NCI-H2107 treated with DMSO at 0.1 percent for 48 hours (cell line): ENCODE measurements at regions not wholly inside any gene's neighbourhood (a gene's known extent, or its start where the extent isn't known, plus 50 kb on each side); places are given as distances from the start of the nearest gene placed in this dataset.

Experiments
- DNase-seq: peaks from one replicate; lab custom pipeline; 2025; ENCODE audit not compliant: unreplicated experiment; lab: John Stamatoyannopoulos, UW

DNA sequence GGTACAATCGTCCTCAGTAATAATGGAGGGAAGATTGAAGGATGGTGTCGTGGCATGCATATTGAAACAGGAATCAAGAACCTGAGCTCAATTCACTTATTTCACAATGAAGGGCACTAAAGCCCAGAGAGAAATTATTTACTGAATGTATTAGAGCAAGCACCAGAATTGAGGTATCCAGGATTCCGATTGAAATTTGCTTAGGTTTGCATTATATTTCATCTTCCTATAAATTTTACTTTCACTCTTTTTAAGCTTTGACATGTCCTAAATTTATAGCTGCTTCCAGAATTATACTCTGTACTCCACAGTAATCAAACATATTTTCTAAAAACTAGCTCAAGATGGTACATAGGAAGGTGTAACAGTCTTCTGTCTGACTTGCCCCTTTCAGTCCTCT, 454.9 kb upstream of the HTR2A start:
- DNase-seq: no peak

DNA sequence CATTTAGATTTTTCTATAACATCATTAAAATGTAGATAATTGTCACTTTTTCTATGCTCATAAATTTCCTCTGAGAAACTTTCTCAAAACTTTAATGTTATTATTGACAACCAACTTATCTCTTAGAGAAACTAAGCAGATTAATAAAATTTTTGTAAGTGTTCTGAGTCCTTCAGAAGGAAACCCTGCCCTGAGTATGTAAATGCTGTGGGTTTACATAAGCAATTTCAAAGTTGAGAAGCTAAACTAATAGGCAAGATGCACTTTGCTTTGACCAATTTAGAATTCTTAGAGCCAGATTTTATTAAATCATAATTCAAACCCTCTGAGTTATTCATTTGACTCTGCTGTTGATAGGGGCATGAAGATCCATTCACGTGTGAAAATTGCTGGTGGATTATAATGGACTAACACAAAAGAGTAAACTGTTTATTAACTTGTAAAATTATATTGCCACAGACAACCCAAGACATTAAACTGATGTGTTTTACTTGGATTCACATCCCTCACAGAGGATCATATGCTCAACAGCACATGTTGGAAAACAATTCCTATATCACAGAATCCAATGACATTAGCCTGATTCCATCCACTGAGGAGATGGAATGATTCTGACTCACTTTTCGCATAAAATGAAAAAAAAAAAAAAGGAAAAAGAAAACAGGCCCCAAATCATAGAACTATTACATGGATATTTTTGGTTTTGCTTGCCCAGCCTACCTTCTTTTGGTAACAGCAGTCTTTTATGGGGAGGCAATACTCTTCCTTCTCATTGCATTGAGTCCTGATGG, 453.7 kb upstream of the HTR2A start:
- DNase-seq: no peak

DNA sequence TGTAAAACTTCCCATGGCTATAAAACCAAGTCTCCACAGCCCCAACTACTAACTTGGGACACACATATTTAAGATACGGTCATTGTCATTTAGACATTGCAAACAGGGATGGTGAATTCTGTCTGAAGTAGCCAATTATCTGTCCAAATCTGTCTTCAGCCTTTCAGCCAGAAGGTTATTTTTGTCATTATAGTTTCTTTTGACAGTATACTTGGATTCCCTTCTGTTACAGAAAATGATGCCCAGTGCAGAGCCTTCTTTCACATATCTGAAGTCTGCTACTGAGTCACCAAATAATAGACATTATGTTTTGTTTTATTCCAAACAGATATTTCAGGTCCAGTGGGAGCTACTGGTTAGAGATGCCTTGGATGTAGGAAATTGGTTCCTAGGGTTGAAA, 452.4 kb upstream of the HTR2A start:
- no peak for DNase-seq

DNA sequence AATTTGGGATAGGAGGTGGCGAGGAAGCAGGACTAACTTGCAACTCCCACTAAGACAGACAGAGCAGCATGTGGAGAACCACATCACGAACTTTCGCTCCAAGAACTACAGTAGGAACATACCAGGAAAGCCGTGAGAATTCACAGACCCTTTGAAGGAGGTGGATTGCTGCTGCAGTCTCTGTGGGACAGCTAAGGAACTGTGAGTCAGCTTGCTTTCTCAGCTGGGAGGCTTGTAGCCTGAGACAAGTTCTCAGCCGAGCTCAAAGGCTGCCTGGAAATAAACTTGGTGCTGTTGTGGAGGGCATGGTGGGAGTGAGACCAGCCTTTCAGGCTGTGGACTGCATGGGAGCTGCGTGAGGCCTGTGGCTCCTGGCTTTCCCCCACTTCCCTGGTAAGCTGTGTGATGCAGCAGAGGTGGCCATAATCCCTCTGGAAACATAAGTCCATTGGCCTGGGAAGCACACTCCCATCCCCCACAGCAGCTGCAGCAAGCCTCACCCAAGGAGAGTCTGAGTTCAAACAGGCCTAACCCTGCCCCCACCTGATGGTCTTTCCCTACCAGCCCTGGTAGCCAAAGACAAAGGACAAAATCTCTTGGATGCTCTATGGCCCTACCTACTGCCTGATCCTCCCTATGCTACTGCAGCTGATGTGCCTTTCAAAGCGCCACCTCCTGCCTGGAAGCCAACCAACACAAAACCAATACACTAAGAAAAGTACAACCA, 441.1 kb upstream of the HTR2A start:
- no peak for DNase-seq

DNA sequence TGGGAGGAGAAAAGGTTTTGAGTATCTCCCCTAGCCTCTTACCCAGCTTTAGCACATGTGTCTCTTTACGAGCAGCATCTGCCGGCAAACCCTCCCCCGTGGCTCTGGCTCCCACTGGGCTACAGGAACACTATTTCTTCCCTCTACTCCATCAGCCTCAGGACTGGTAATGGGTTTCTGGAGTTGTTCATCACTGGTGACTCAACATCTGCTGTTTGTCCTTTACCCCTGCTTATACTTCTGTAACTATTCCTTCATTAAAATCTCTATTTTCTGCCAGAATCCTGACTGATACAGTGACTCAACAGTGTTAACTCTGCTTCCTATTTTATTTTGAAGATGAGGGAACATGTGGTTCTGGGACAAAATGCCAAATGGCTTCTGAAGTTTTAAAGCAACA, 437.3 kb upstream of the HTR2A start:
- no peak for DNase-seq

DNA sequence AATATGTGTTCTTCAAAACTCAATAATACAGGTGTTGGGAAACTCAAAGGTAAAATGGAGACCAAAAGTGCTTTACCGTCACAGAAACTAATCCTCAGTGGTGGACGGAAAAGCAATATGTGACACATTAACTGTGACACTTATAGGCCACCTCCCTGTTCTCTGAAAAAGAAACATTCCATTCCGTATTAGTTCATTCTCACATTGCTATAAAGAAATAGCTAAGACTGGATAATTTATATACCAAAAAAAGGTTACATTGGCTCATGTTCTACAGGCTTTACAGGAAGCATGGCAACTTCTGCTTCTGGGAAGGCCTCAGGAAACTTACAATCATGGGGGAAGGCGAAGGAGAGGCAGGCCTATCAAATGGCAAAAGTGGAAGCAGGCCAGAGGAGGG, 435.3 kb upstream of the HTR2A start:
- DNase-seq: no peak

DNA sequence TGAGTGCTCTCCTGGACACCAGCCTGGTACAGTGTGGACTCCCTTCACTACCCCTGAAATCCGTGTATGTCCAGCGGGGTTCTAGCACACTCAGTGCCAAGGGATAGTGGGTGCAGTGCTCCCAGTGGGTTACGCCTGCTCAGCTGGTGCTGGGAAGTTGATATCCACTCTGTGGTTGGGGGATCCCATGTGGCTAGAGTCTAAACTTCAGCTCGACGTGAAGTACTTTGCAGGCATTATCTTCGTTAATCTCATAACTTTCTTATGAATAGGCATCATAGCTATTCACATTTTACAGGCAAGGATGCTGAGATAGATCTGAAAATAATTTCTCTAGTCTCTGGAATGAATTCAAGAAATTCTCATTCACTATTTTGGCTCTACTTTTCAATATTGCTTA, 433.2 kb upstream of the HTR2A start:
- DNase-seq: no peak

DNA sequence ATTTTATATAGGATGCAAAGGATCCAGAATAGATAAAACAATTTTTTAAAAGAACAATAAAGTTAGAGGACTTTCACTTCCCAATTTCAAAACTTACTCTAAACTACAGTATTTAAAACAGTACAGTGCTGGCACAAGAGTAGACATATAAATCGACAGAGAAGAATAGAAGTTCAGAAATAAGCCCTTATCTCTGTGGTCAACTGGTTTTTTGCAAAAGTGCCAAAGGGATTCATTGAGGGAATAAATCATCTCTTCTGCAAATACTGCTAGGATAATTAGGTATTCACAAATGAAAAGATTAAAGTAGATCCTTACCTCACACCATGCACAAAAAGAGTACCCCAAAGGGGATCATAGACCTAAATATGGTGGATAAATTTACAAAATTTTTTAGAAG, 431.0 kb upstream of the HTR2A start:
- DNase-seq: no peak

DNA sequence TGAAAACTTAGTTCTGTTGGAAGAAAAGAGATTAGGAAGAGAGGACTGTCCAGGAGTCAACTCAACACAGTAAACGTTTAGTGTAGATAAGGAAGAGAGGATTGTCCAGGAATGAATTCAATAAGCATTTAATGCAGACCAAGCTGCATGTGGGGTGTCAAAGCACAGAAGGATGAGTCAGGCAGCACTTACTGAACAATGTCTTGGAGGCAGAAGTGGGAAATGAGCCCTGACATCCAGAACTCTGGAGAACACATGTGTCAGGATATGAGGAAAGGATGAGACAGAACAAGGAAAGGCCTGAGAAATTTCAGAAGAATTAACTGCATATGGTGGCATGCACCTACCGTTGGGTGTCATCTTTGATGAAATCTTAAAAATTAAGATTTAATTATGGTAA, 429.2 kb upstream of the HTR2A start:
- no peak for DNase-seq

DNA sequence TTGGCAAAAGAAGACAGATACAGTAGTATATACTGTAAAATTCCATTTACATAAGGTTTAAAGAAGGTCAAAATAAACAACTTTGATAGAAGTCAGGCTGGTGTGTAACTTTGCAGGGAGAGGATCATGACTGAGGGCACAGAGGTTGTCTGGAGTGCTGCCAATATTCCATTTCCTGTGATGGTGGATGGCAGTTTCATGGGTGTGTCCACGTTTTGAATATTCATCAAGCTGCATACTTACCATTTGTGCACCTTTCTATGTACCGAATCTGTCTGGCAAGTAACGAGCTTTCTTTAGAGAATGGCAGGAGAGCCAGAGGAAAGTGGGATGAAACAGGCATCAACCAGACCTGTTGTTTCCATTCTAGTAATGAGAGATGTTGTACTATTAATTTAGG, 420.5 kb upstream of the HTR2A start:
- DNase-seq: no peak

DNA sequence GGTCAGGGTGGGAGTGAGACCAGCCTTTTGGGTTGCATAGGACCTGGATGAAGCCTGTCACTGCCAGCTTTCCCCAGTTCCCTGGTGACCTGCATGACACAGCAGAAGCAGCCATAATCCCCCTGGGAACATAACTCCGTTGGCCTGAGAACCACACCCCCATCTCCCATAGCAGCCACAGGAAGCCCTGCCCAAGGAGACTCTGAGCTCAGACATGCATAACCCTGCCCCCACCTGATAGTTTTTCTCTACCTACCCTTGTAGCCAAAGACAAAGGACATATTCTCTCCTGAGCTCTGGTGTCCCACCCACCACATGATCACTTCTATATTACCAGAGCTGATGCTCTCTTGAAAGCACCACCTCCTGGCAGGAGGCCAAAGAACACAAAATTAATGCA, 413.5 kb upstream of the HTR2A start:
- no peak for DNase-seq

DNA sequence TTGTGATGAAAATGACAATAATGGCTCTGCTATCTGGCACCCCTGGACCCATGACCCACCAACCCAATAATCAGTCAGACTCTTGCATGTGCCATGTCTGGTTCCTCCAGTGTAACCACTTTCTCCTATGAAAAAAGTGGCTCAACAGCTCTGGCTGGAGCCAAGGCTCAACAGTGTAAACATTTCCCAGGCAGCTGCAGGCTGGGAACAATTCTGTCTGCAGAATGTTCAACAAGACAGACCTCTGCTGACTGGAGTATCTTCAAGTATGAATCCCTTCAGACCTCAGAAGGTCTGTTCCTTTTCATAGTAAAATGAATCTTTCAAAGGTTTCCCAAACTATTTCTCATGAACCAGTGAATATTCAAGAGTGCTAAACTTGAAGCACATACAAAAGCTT, 410.1 kb upstream of the HTR2A start:
- DNase-seq: no peak

DNA sequence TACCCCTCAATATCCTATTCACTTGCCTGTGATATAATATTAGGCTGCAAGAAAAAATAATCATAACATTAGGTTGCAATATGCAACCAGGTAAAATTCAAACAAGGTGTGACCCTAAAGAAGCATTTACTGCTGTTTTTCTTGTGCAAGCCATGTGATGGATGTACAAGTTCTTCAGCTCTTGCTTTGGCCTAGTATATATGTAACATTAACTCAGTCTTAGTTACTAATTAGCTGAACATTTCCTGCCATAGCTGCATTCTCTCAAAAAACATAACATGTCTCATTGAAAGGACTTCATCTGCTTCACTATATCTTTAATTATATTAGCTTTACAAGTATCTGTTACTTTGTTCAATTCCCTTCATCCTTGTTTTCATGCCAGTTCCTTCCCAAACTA, 406.8 kb upstream of the HTR2A start:
- DNase-seq: no peak

DNA sequence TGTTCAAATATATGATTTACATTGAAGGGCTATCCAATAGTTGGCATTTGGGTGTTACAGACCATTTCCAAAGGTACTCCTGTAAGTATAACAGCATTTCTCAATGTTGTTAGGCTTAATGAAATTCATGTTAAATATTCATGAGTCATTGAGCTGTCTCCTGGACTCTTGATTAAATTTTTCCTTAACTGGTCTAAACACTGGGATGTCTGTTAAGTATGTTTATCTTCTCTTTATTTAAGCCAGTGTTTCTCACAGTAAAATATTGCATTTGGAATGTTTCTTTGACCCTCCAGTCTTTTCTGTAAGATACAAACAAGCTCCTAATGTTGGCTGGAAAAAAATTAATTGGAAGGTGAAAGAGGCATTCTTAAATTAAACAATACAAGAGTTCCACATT, 402.5 kb upstream of the HTR2A start:
- DNase-seq: no peak

DNA sequence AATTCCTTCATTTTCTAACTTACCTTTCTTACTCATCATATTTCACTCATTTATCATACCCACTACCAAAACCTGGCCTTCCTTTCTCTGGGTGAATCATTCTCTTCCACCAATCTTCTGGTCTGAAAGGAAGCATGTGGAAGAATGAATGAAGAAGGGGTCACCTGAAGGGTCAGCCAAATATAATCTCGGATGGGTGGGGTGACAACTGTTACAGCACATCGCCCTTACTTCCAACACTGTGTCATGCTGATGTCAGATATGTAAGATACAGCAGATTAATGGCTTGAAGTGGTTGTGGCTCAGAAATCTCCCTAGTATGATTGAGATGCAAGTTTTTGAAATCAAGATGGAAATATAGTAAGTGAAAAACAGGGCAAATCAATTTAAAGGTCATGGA, 401.7 kb upstream of the HTR2A start:
- DNase-seq: no peak

DNA sequence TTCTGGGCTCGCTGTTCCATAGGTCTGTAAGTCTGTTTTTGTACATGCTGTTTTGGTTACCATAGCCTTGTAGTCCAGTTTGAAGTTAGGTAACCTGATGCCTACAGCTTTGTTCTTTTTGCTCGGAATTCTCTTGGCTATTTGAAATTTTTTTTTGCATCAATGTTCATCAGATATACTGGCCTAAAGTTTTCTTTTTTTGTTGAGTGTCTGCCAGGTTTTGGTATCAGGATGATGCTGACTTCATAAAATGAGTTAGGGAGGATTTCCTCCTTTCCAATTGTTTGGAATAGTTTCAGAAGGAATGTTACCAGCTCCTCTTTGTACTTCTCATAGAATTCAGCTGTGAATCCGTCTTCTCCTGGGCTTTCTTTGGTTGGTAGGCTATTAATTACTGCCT, 397.8 kb upstream of the HTR2A start:
- no peak for DNase-seq

DNA sequence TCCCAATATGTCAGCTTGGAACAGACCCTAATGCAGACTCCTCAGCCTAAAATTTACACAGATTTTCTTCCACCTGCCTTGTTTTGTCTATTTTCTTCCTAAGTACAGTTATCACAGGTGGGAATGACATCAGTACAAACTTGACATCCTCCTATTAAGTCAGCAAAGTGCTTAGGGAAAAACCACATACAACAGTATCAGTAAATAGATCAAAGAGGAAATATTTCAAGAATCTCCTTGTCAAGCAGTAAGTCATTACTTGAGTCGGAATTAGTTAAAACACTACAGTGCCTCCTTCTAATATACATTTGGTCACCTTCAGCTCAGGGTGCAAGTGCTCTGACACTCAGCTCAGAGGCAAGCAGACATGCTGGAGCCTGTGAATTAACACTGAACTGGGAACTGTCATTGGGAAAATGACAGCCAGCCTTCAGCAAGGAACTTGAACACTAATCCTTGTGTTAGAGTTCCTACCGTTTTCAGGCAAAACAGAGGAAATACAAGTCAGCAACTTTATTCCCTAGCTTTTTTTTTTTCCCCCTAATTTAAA, 394.3 kb upstream of the HTR2A start:
- DNase-seq: no peak

DNA sequence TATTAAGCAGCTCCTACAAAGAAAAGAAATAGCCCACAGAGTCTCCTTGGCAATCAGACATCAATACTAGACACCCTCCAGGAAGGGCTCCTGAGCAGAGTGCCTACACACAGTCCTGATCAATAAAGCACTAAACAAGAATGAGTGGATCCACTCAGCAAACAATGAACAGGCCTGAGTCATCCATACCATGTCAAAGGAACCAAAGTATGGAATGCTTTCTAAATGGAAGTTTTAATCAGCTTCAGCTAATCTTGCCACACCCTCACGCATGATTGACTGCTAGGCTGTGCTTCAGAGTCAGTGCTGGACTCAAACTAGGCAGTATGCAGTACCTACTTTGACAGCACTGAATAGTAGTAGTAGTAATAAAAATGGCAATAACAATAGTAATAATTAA, 392.7 kb upstream of the HTR2A start:
- DNase-seq: no peak

DNA sequence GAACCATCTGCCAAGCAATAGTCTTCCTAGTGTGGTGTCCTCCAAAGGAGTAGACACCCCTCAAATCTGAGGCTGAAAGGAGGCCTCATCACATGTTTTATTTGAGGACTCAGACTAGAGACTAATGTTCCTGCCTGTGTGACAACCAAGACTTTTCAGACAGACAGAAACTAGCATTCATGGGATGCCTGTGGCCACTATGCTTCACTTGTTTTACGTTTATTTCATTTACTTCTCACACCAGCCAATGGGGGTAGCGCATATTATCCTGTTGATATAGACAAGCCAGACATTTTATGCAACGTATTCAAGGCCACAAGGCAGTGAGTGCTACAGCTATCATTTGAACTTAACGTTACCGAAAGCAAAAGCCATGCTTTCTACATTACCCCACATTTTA, 391.7 kb upstream of the HTR2A start:
- DNase-seq: no peak

DNA sequence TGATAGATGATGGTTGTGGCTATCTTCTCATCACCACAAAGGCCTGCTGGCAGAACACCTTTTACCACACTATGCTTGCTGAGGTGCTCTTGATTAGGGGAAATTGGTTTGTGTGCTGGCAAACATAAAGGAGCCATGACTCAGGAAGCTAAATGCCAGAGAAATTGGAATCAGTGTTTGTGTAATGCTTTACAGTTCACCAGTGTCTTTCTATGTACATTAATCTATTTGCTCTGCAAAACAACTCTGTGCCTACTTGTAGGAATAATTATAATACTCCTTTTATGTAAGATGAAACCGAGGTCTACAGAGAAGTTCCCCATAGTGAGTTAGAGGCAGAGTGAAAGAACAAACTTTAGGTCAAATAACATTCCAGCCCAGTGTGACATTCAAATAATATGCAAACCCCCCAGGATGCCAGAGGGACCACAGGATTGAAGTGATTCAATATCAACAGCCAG, 390.5 kb upstream of the HTR2A start:
- DNase-seq: no peak

DNA sequence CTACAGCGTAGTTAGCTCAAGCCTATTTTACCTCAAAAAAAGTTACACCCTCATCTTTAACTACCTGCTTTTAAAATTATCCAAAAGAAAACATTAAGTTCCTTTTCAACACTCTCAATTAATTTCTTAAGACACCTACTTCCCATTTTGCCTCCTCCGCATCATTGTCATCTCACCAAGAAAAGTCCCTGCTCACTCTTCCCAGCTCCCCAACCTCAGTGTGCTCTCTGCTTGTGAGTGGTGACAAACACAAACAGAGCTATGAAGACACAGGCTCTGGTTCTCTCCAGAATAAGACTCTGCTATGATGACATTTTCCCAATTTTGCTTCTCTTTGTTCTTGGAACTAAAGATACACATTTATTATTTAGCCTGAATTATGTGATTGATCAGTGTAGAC, 385.1 kb upstream of the HTR2A start:
- DNase-seq: no peak

DNA sequence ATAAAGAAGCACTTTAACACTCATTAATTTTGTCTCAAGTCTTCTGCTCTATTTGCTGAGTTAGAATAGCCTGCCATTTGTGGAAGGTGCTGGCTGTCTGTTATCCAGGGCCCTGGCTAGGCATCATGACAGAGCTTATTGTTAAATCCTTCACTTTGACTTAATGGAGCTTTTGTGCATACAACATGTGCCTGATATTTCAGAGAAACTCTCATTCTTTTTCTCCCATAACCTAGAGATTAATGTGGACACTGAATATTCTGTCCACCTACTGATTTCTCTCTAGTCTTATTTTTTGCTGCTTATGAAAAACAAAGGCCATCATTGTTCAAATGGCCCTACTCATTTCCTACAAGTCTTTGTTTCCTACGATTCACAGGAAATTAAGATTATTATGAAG, 383.1 kb upstream of the HTR2A start:
- DNase-seq: no peak
